ENCODE measurements at regions not wholly inside any gene's neighbourhood (a gene's known extent, or its start where the extent isn't known, plus 50 kb on each side); places are given as distances from the start of the nearest gene placed in this dataset.

GRCh38 chr2:61619561-61619960, 81.4 kb upstream of the XPO1 start:
- no peak for TF ChIP-seq EZH2 (IDR thresholded peaks at IDR 0.05)
- no peak for TF ChIP-seq POLR2AphosphoS5 (IDR thresholded peaks at IDR 0.05; ENCODE audit: borderline replicate concordance, low read depth, low read length)
